ENCODE measurements at regions not wholly inside any gene's neighbourhood (a gene's known extent, or its start where the extent isn't known, plus 50 kb on each side); places are given as distances from the start of the nearest gene placed in this dataset.
"Not testable (repeated sequence)": the region's sequence is repeated elsewhere in the genome, so short reads cannot be mapped to it uniquely, and the experiment has no call there.

GRCh38 chr10:47166808-47167581 is 133.0 kb upstream of the GDF10 start:
- DNase-seq (ENCODE audit: low spot score) = not testable (repeated sequence)

GRCh38 chr10:47167591-47167990 is 132.4 kb upstream of the GDF10 start:
- no peak for DNase-seq (ENCODE audit: low spot score)

GRCh38 chr10:47169581-47169980 is 130.4 kb upstream of the GDF10 start:
- no peak for DNase-seq (ENCODE audit: low spot score)

GRCh38 chr10:47173929-47174442 is 126.0 kb upstream of the GDF10 start:
- no peak for DNase-seq (ENCODE audit: low spot score)

- no peak for DNase-seq (ENCODE audit: low spot score)
Measured at GRCh38 chr10:47175181-47176123, 124.5 kb upstream of the GDF10 start.

- DNase-seq (ENCODE audit: low spot score) = no peak
Measured at GRCh38 chr10:47176206-47176902, 123.6 kb upstream of the GDF10 start.

GRCh38 chr10:47176903-47177868 is 122.8 kb upstream of the GDF10 start:
- no peak for DNase-seq (ENCODE audit: low spot score)

GRCh38 chr10:47178537-47179290 is 121.3 kb upstream of the GDF10 start:
- DNase-seq (ENCODE audit: low spot score) = no peak

GRCh38 chr10:47179291-47179647 is 120.7 kb upstream of the GDF10 start:
- DNase-seq (ENCODE audit: low spot score) = no peak

- DNase-seq (ENCODE audit: low spot score) = no peak
Measured at GRCh38 chr10:47181052-47181849, 118.7 kb upstream of the GDF10 start.

GRCh38 chr10:47182934-47183703 is 116.9 kb upstream of the GDF10 start:
- DNase-seq (ENCODE audit: low spot score) = no peak

GRCh38 chr10:47183704-47184041 is 116.3 kb upstream of the GDF10 start:
- DNase-seq (ENCODE audit: low spot score) = no peak

GRCh38 chr10:47184273-47184672 is 115.7 kb upstream of the GDF10 start:
- DNase-seq (ENCODE audit: low spot score) = no peak

GRCh38 chr10:47184724-47185330 is 115.2 kb upstream of the GDF10 start:
- no peak for DNase-seq (ENCODE audit: low spot score)

GRCh38 chr10:47186941-47187340 is 113.1 kb upstream of the GDF10 start:
- no peak for DNase-seq (ENCODE audit: low spot score)

GRCh38 chr10:47187592-47187991 is 112.4 kb upstream of the GDF10 start:
- DNase-seq (ENCODE audit: low spot score) = no peak

GRCh38 chr10:47188156-47188555 is 111.8 kb upstream of the GDF10 start:
- DNase-seq (ENCODE audit: low spot score) = no peak

GRCh38 chr10:47189802-47190201 is 110.2 kb upstream of the GDF10 start:
- no peak for DNase-seq (ENCODE audit: low spot score)
